DOHH2 (cell line): ENCODE measurements at regions not wholly inside any gene's neighbourhood (a gene's known extent, or its start where the extent isn't known, plus 50 kb on each side); places are given as distances from the start of the nearest gene placed in this dataset.

ENCODE experiments used
- H3F3A ChIP-seq: fragments of 200-600 bp; sonication (generic), shearing (Covaris generic); 2 replicates; pipeline ENCODE4 v1.6.0; 2016; ENCODE audit warnings: antibody characterized with exemption, mild to moderate bottlenecking; ENCODE audit not compliant: control insufficient read depth, insufficient read depth
- H3K27ac ChIP-seq: fragments of 200-600 bp; sonication (generic); 2 replicates; pipeline ENCODE4 v1.5.1; 2014; ENCODE audit warnings: low read depth, mild to moderate bottlenecking, low read length, moderate library complexity
- H3K27me3 ChIP-seq: fragments of 200-600 bp; sonication (generic); 2 replicates; pipeline ENCODE4 v1.6.1; 2014; ENCODE audit warnings: mild to moderate bottlenecking, low read length, mixed read lengths; ENCODE audit not compliant: control insufficient read depth
- H3K36me3 ChIP-seq: fragments of 200-600 bp; sonication (generic); 2 replicates; pipeline ENCODE4 v1.6.1; 2014; ENCODE audit warnings: mild to moderate bottlenecking, low read length, moderate library complexity, mixed read lengths; ENCODE audit not compliant: control insufficient read depth
- H3K4me1 ChIP-seq: fragments of 200-600 bp; sonication (generic); 2 replicates; pipeline ENCODE4 v1.6.1; 2014; ENCODE audit warnings: mild to moderate bottlenecking, low read length, mixed read lengths; ENCODE audit not compliant: control insufficient read depth
- H3K4me2 ChIP-seq: fragments of 200-600 bp; sonication (generic); 2 replicates; pipeline ENCODE4 v1.6.0; 2014; ENCODE audit warnings: mild to moderate bottlenecking, low read length, moderate library complexity
- H3K4me3 ChIP-seq: fragments of 200-600 bp; sonication (generic); 2 replicates; pipeline ENCODE4 v1.5.1; 2014; ENCODE audit warnings: mild to moderate bottlenecking, low read length, mixed read lengths
- H3K79me2 ChIP-seq: fragments of 200-600 bp; sonication (generic); 2 replicates; pipeline ENCODE4 v1.6.1; 2014; ENCODE audit warnings: mild to moderate bottlenecking, low read length, mixed read lengths; ENCODE audit not compliant: control insufficient read depth
- H3K9me2 ChIP-seq: fragments of 200-600 bp; sonication (generic); replicated peaks from 2 replicates; pipeline ENCODE4 v1.6.1; 2014; ENCODE audit warnings: mild to moderate bottlenecking, low read length, mixed read lengths; ENCODE audit not compliant: control insufficient read depth
- H3K9me3 ChIP-seq: fragments of 200-600 bp; sonication (generic); 2 replicates; pipeline ENCODE4 v1.6.1; 2014; ENCODE audit warnings: antibody characterized with exemption, low read length, mixed read lengths; ENCODE audit not compliant: control insufficient read depth, insufficient read depth
- H4K20me1 ChIP-seq: fragments of 200-600 bp; sonication (generic); 2 replicates; pipeline ENCODE4 v1.6.0; 2014; ENCODE audit warnings: low read depth, mild to moderate bottlenecking, antibody characterized with exemption, low read length, moderate library complexity; ENCODE audit not compliant: control insufficient read depth, insufficient read depth
- EZH2phosphoT487 ChIP-seq: fragments of 200-600 bp; sonication (generic); IDR thresholded peaks from 2 replicates; pipeline ENCODE4 v1.6.1; 2017; ENCODE audit warnings: borderline replicate concordance, mild to moderate bottlenecking, antibody characterized with exemption, low read length, moderate library complexity, mixed read lengths
- TF ChIP-seq, protein P1 (sequence below): fragments of 200-600 bp; sonication (generic); IDR thresholded peaks from one replicate; pipeline ENCODE4 v1.5.1; 2014; ENCODE audit warnings: antibody characterized with exemption, mild to moderate bottlenecking, low read depth, low read length; ENCODE audit not compliant: poor library complexity, severe bottlenecking

DNA sequence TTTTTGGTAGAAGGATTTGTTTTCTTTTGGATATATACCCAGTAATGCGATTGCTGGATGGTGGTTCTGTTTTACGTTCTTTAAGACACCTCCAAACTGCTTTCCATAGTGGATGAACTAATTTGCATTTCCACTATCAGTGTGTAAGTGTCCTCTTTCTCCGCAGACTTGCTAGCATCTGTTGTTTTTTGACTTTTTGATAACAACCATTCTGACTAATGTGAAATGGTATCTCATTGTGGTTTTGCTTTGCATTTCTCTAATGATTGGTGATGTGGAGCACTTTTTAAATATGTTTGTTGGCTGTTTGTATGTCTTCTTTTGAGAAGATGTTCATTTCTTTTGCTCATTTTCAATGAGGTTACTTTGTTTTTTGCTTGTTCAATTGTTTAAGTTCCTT, 260.9 kb upstream of the CWC22 start:
- Histone ChIP-seq H3K9me2 (no peaks in the 10 kb centered on the region), H4K20me1 (no peaks in the 10 kb centered on the region), H3K4me3 (no peak overlapping the region), H3K27ac (no peak overlapping the region), H3K79me2 (no peaks in the 10 kb centered on the region), H3K27me3 (no peaks in the 10 kb centered on the region), H3K9me3 (no peaks in the 10 kb centered on the region), H3K4me2 (no peak overlapping the region), H3K4me1 (no peaks in the 10 kb centered on the region), H3F3A (no peaks in the 10 kb centered on the region), H3K36me3 (no peaks in the 10 kb centered on the region)
- TF ChIP-seq, protein P1, sequence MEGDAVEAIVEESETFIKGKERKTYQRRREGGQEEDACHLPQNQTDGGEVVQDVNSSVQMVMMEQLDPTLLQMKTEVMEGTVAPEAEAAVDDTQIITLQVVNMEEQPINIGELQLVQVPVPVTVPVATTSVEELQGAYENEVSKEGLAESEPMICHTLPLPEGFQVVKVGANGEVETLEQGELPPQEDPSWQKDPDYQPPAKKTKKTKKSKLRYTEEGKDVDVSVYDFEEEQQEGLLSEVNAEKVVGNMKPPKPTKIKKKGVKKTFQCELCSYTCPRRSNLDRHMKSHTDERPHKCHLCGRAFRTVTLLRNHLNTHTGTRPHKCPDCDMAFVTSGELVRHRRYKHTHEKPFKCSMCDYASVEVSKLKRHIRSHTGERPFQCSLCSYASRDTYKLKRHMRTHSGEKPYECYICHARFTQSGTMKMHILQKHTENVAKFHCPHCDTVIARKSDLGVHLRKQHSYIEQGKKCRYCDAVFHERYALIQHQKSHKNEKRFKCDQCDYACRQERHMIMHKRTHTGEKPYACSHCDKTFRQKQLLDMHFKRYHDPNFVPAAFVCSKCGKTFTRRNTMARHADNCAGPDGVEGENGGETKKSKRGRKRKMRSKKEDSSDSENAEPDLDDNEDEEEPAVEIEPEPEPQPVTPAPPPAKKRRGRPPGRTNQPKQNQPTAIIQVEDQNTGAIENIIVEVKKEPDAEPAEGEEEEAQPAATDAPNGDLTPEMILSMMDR: no peak
- TF ChIP-seq EZH2phosphoT487: no peak

DNA sequence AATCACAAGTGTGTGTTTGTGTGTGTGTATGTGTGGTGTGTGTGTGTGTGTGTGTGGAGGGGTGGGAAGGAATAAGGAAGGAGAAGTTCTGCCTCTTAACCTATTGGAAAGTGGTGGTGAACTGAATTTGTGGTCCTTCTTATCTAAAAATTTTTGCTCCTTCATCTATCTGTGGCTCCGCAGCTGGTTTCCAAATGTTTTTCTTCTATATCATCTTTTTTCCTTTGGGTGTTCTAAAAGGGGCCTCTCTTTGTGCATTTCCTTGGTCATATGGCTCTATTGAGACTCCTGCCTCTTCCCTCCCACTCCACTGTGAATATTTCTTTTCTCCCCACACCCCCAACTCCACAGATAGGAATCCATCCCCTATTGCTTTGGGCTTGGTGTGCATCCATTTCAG, 254.9 kb upstream of the CWC22 start:
- H4K20me1 ChIP-seq: no peaks in the 10 kb centered on the region
- no peaks in the 10 kb centered on the region for H3K36me3 ChIP-seq
- H3K4me1 ChIP-seq: no peaks in the 10 kb centered on the region
- H3K27me3 ChIP-seq: no peaks in the 10 kb centered on the region
- no peak overlapping the region for H3K4me3 ChIP-seq
- H3K9me3 ChIP-seq: no peaks in the 10 kb centered on the region
- H3K9me2 ChIP-seq: no peaks in the 10 kb centered on the region
- H3K4me2 ChIP-seq: no peak overlapping the region
- no peaks in the 10 kb centered on the region for H3K79me2 ChIP-seq
- H3F3A ChIP-seq: no peaks in the 10 kb centered on the region
- no peak for TF ChIP-seq EZH2phosphoT487
- TF ChIP-seq, protein P1: no peak
- no peak overlapping the region for H3K27ac ChIP-seq

DNA sequence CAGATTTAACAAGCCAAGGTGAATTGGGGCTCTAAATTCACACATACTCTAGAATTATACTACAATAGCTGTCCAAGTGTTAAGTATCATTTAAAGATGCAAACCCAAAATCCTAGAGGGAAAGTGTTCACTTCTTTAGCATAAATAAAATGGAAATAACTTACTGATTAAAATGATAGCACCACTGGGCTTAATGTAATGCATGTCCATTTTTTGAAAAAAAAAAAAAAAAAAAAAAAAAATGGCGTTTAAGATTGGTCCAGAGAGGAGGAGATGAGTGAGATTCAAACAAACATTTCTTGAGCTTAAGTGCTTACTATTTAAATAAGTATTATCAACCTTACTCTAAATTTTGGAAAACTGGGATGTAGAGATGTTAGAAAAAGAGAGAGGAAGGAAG, 251.5 kb upstream of the CWC22 start:
- TF ChIP-seq, protein P1: no peak
- no peak for TF ChIP-seq EZH2phosphoT487
- Histone ChIP-seq H3F3A (no peaks in the 10 kb centered on the region), H3K27me3 (no peaks in the 10 kb centered on the region), H3K9me3 (no peaks in the 10 kb centered on the region), H3K27ac (no peak overlapping the region), H3K4me2 (no peak overlapping the region), H4K20me1 (no peaks in the 10 kb centered on the region), H3K9me2 (no peaks in the 10 kb centered on the region), H3K79me2 (no peaks in the 10 kb centered on the region), H3K36me3 (no peaks in the 10 kb centered on the region), H3K4me3 (no peak overlapping the region), H3K4me1 (no peaks in the 10 kb centered on the region)
